Endothelial cell (in vitro differentiated cells): ENCODE measurements at regions not wholly inside any gene's neighbourhood (a gene's known extent, or its start where the extent isn't known, plus 50 kb on each side); places are given as distances from the start of the nearest gene placed in this dataset.

Source experiments
- DNase-seq: peaks from one replicate; pipeline ENCODE4 v3.0.0; 2021; ENCODE audit warnings: low spot score
- H3K27ac Mint-ChIP-seq: one replicate; pipeline ENCODE4 v1.8.0; 2021; ENCODE audit warnings: mixed read lengths, inconsistent platforms; ENCODE audit not compliant: unreplicated experiment
- H3K27me3 Mint-ChIP-seq: one replicate; pipeline ENCODE4 v1.8.0; 2021; ENCODE audit warnings: mild to moderate bottlenecking, moderate library complexity, mixed read lengths, inconsistent platforms; ENCODE audit not compliant: unreplicated experiment
- H3K36me3 Mint-ChIP-seq: one replicate; pipeline ENCODE4 v1.8.0; 2021; ENCODE audit warnings: mild to moderate bottlenecking, low read depth, mixed read lengths, inconsistent platforms; ENCODE audit not compliant: unreplicated experiment
- H3K4me1 Mint-ChIP-seq: one replicate; pipeline ENCODE4 v1.8.0; 2021; ENCODE audit warnings: mild to moderate bottlenecking, mixed read lengths, inconsistent platforms; ENCODE audit not compliant: unreplicated experiment
- H3K4me3 Mint-ChIP-seq: one replicate; pipeline ENCODE4 v1.8.0; 2021; ENCODE audit warnings: mild to moderate bottlenecking, mixed read lengths, inconsistent platforms; ENCODE audit not compliant: unreplicated experiment
- H3K9me3 Mint-ChIP-seq: one replicate; pipeline ENCODE4 v1.8.0; 2021; ENCODE audit warnings: mixed read lengths, inconsistent platforms; ENCODE audit not compliant: unreplicated experiment
- CTCF ChIP-seq: fragments of 200-600 bp; sonication (generic); IDR thresholded peaks from one replicate; pipeline ENCODE4 v1.5.0; 2021; ENCODE audit warnings: antibody characterized with exemption; ENCODE audit not compliant: unreplicated experiment

DNA sequence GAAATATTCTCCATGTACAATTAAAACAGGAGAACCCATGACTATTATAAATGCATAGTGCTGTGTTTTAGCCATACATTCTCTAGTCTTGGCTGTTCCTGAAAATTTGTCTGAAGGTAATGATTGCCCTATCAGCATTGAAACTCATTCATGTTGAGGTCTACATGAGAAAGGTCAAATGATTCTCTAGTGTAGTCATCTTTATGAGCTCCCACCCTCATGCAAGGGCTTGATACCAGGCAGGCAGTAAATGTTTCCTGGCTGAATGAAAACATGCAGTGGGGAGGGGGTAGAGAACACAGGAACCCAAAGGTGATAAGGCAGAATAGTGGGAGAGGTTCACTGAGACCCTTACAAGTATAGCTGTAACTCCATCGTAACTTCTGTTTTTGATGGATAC, 424.3 kb downstream of the COG6 start:
- H3K4me1 Mint-ChIP-seq: no peaks in the 10 kb centered on the region
- no peak for DNase-seq
- no peaks in the 10 kb centered on the region for H3K36me3 Mint-ChIP-seq
- H3K27me3 Mint-ChIP-seq: no peaks in the 10 kb centered on the region
- H3K9me3 Mint-ChIP-seq: no peaks in the 10 kb centered on the region
- no peak overlapping the region for H3K27ac Mint-ChIP-seq
- H3K4me3 Mint-ChIP-seq: no peak overlapping the region
- no peak for TF ChIP-seq CTCF

- no peaks in the 10 kb centered on the region for H3K27me3 Mint-ChIP-seq
- no peak overlapping the region for H3K27ac Mint-ChIP-seq
- no peaks in the 10 kb centered on the region for H3K36me3 Mint-ChIP-seq
- TF ChIP-seq CTCF: no peak
- DNase-seq: no peak
- peak overlapping the region; percentile 29 for H3K4me3 Mint-ChIP-seq
- no peaks in the 10 kb centered on the region for H3K9me3 Mint-ChIP-seq
- no peaks in the 10 kb centered on the region for H3K4me1 Mint-ChIP-seq
Measured at GRCh38 chr13:40080676-40081075, 425.2 kb downstream of the COG6 start.

DNA sequence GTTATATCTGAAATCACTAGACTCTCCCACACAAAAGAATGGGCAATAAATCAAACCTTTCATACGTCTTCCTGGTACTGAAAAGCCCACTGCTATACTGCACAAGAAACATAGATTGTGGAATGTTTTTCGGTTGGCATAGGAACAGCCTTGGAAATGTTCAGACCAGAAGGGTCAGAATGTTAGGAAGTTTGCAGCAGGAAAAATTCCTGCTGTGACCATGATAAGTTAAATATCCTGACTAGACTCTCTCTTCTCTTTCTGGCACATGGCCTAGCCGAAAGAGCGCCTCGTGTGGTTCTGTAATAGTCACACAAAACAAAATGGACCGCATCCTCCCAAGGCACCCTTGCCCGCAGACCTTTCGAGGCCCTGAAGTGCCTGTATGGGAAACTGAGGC, 427.2 kb downstream of the COG6 start:
- TF ChIP-seq CTCF: no peak
- no peaks in the 10 kb centered on the region for H3K27me3 Mint-ChIP-seq
- H3K36me3 Mint-ChIP-seq: no peaks in the 10 kb centered on the region
- H3K4me3 Mint-ChIP-seq: no peak overlapping the region
- H3K4me1 Mint-ChIP-seq: no peaks in the 10 kb centered on the region
- H3K9me3 Mint-ChIP-seq: no peaks in the 10 kb centered on the region
- peak overlapping the region; percentile 31 for H3K27ac Mint-ChIP-seq
- no peak for DNase-seq

GRCh38 chr13:40083841-40084240, 428.4 kb downstream of the COG6 start:
- Mint-ChIP-seq H3K4me3 (no peak overlapping the region), H3K27me3 (peaks cover under 1% of the 10 kb centered on the region), H3K4me1 (no peaks in the 10 kb centered on the region), H3K27ac (no peak overlapping the region), H3K36me3 (no peaks in the 10 kb centered on the region), H3K9me3 (no peaks in the 10 kb centered on the region)
- TF ChIP-seq CTCF: no peak
- DNase-seq: no peak

DNA sequence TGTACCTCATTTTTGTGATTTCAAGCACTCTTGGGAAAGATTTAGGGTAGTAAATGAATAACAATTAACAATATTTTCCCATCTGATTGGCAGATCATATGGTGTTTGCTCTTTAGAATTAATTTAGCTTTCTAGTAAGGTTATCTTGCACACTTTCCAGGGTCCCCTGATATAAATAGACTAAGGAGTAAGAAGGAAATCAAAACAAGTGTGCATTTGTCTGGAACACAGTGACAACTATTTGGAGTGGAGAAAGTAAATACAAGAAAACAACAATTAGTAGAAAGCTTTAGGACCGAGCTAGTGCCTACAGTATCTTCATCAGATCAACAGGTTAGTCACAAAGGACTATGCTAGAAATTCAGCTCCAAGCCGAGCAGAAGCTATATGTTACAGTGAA, 429.5 kb downstream of the COG6 start:
- TF ChIP-seq CTCF: no peak
- no peak for DNase-seq
- Mint-ChIP-seq H3K36me3 (no peaks in the 10 kb centered on the region), H3K4me3 (no peak overlapping the region), H3K27me3 (peaks cover 3% of the 10 kb centered on the region), H3K27ac (no peak overlapping the region), H3K4me1 (no peaks in the 10 kb centered on the region), H3K9me3 (no peaks in the 10 kb centered on the region)
